Fibroblast of the aortic adventitia (primary cell): ENCODE measurements at regions not wholly inside any gene's neighbourhood (a gene's known extent, or its start where the extent isn't known, plus 50 kb on each side); places are given as distances from the start of the nearest gene placed in this dataset.

Experiments
- DNase-seq: peaks from one replicate; pipeline ENCODE4 v3.0.0-alpha.2; 2010; ENCODE audit warnings: low read depth
- H3K4me3 ChIP-seq: 2 replicates; pipeline ENCODE4 v1.5.1; 2011; ENCODE audit warnings: low read depth, mild to moderate bottlenecking, control low read depth, low read length, moderate library complexity
- CTCF ChIP-seq: IDR thresholded peaks from 2 replicates; pipeline ENCODE4 v1.5.1; 2011; ENCODE audit warnings: mild to moderate bottlenecking, low read length, control low read depth, inconsistent platforms; ENCODE audit not compliant: insufficient read depth

- TF ChIP-seq CTCF = no peak
- DNase-seq = no peak
These were observed 947.3 kb upstream of the TENM4 start for GRCh38 chr11:80388130-80388529.

GRCh38 chr11:80383655-80384054 is 942.8 kb upstream of the TENM4 start:
- DNase-seq = no peak
- no peak for TF ChIP-seq CTCF
- H3K4me3 ChIP-seq = no peak overlapping the region

More at GRCh38 chr11:80388130-80388529, 947.3 kb upstream of the TENM4 start:
- no peak overlapping the region for H3K4me3 ChIP-seq

GRCh38 chr11:80379620-80380278 is 938.9 kb upstream of the TENM4 start:
- no peak overlapping the region for H3K4me3 ChIP-seq
- no peak for DNase-seq
- TF ChIP-seq CTCF = no peak

- H3K4me3 ChIP-seq = no peak overlapping the region
- no peak for DNase-seq
- TF ChIP-seq CTCF = no peak
These were observed 931.1 kb upstream of the TENM4 start for GRCh38 chr11:80371931-80372330.

- DNase-seq = no peak
- H3K4me3 ChIP-seq = no peak overlapping the region
- no peak for TF ChIP-seq CTCF
These were observed 925.1 kb upstream of the TENM4 start for GRCh38 chr11:80365980-80366379.

- TF ChIP-seq CTCF = no peak
- H3K4me3 ChIP-seq = no peak overlapping the region
- no peak for DNase-seq
These were observed 924.4 kb upstream of the TENM4 start for GRCh38 chr11:80365076-80365725.
